HG03460 (cell line): ENCODE measurements at regions not wholly inside any gene's neighbourhood (a gene's known extent, or its start where the extent isn't known, plus 50 kb on each side); places are given as distances from the start of the nearest gene placed in this dataset.
"Not testable (repeated sequence)": the region's sequence is repeated elsewhere in the genome, so short reads cannot be mapped to it uniquely, and the experiment has no call there.

ENCODE experiments used
- ATAC-seq: cut with Tn5 transposase; IDR thresholded peaks from one replicate; pipeline ENCODE4 v1.9.1; 2021; ENCODE audit not compliant: unreplicated experiment

- no peak for ATAC-seq
Measured at GRCh38 chr4:127469959-127470809, 162.6 kb upstream of the INTU start.

GRCh38 chr4:127478271-127478670, 154.5 kb upstream of the INTU start:
- ATAC-seq, result not testable (repeated sequence)

- ATAC-seq, result no peak
Measured at GRCh38 chr4:127479031-127479622, 153.6 kb upstream of the INTU start.

- ATAC-seq, result no peak
Measured at GRCh38 chr4:127482049-127482448, 150.7 kb upstream of the INTU start.

GRCh38 chr4:127484117-127484516, 148.6 kb upstream of the INTU start:
- no peak for ATAC-seq

- ATAC-seq, result no peak
Measured at GRCh38 chr4:127486248-127486647, 146.5 kb upstream of the INTU start.

- ATAC-seq, result no peak
Measured at GRCh38 chr4:127491571-127491970, 141.2 kb upstream of the INTU start.

GRCh38 chr4:127496875-127497274, 135.9 kb upstream of the INTU start:
- not testable (repeated sequence) for ATAC-seq

GRCh38 chr4:127498366-127498765, 134.4 kb upstream of the INTU start:
- ATAC-seq, result no peak

- no peak for ATAC-seq
Measured at GRCh38 chr4:127500242-127500641, 132.5 kb upstream of the INTU start.

- ATAC-seq, result no peak
Measured at GRCh38 chr4:127501103-127501502, 131.7 kb upstream of the INTU start.

- ATAC-seq, result no peak
Measured at GRCh38 chr4:127503111-127503510, 129.6 kb upstream of the INTU start.

GRCh38 chr4:127505203-127505602, 127.6 kb upstream of the INTU start:
- no peak for ATAC-seq

- no peak for ATAC-seq
Measured at GRCh38 chr4:127506283-127506682, 126.5 kb upstream of the INTU start.

- no peak for ATAC-seq
Measured at GRCh38 chr4:127509155-127509554, 123.6 kb upstream of the INTU start.

GRCh38 chr4:127512672-127513071, 120.1 kb upstream of the INTU start:
- ATAC-seq, result not testable (repeated sequence)

- ATAC-seq, result not testable (repeated sequence)
Measured at GRCh38 chr4:127515259-127515658, 117.5 kb upstream of the INTU start.

GRCh38 chr4:127518046-127518445, 114.7 kb upstream of the INTU start:
- ATAC-seq, result no peak

- no peak for ATAC-seq
Measured at GRCh38 chr4:127521463-127521862, 111.3 kb upstream of the INTU start.

GRCh38 chr4:127523369-127523768, 109.4 kb upstream of the INTU start:
- ATAC-seq, result no peak

GRCh38 chr4:127525608-127526007, 107.1 kb upstream of the INTU start:
- no peak for ATAC-seq

GRCh38 chr4:127528302-127528701, 104.5 kb upstream of the INTU start:
- no peak for ATAC-seq
